ENCODE measurements at regions not wholly inside any gene's neighbourhood (a gene's known extent, or its start where the extent isn't known, plus 50 kb on each side); places are given as distances from the start of the nearest gene placed in this dataset.

GRCh38 chr2:181766129-181766528 lies 85.8 kb upstream of the NEUROD1 start:
- Mint-ChIP-seq H3K27me3 (peaks cover 5 to 8% of the 10 kb centered on the region in 2 donors), H3K4me1 (no peaks in the 10 kb centered on the region), H3K9me3 (peaks cover 0 to 5% (median 0%) of the 10 kb centered on the region in 8 donors), H3K4me3 (no peak overlapping the region), H3K27ac (no peak overlapping the region), H3K36me3 (no peaks in the 10 kb centered on the region)
- Histone ChIP-seq H3K36me3 (ENCODE audit: insufficient read depth, low read length) (no peaks in the 10 kb centered on the region), H3K27ac (ENCODE audit: low read depth, low read length) (no peak overlapping the region), H3K4me1 (ENCODE audit: insufficient read depth, low read length) (no peaks in the 10 kb centered on the region), H3K4me3 (ENCODE audit: low read length in 2 of 2) (no peak overlapping the region), H3K9me3 (ENCODE audit: control insufficient read depth in 1 of 2, low read length in 2 of 2) (no peaks in the 10 kb centered on the region), H3K27me3 (ENCODE audit: insufficient read depth, low read length) (no peaks in the 10 kb centered on the region)
- CTCF ChIA-PET (ENCODE audit: partially characterized antibody) = no interaction called here
- intact Hi-C loops (cut with micrococcal nuclease) = no loop called here
- POLR2A ChIA-PET (ENCODE audit: partially characterized antibody) = no interaction called here
- no peak for DNase-seq

DNA sequence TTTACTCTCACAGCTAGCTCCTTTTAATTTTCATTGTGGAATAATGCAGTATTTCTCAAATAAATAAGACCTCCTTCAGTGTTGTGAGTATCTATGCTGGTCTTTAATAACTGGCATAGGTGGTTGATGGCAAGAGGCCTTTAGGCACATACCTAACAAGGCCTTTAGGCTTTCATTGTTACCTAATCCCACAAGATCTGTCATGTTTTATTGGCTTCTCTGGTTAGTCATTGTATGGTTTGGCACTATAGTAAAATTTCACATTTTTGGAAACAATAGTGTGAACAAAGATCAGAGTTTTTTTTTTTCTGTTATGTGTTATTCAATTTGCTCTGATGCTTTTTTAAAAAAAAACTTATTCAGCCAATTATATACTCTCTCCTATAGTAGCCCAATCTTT lies 89.8 kb upstream of the NEUROD1 start:
- Mint-ChIP-seq H3K4me3 (no peak overlapping the region), H3K4me1 (no peaks in the 10 kb centered on the region), H3K9me3 (peaks cover 0 to 5% (median 0%) of the 10 kb centered on the region in 8 donors), H3K27ac (no peak overlapping the region), H3K36me3 (no peaks in the 10 kb centered on the region), H3K27me3 (peaks cover 1 to 14% of the 10 kb centered on the region in 2 donors)
- POLR2A ChIA-PET (ENCODE audit: partially characterized antibody) = no interaction called here
- no peak overlapping the region for H3K4me3 ChIP-seq (ENCODE audit: low read length in 2 of 2)
- CTCF ChIA-PET (ENCODE audit: partially characterized antibody) = interaction anchor here (1.1 kb wide), 1 partner anchor 11 kb away, joined by 3 read pairs; no protein-coding TSS in a partner anchor
- no peaks in the 10 kb centered on the region for H3K4me1 ChIP-seq (ENCODE audit: insufficient read depth, low read length)
- H3K27me3 ChIP-seq (ENCODE audit: insufficient read depth, low read length) = no peaks in the 10 kb centered on the region
- no peak overlapping the region for H3K27ac ChIP-seq (ENCODE audit: low read depth, low read length)
- DNase-seq = no peak
- intact Hi-C loops (cut with micrococcal nuclease) = no loop called here
- H3K36me3 ChIP-seq (ENCODE audit: insufficient read depth, low read length) = no peaks in the 10 kb centered on the region
- H3K9me3 ChIP-seq (ENCODE audit: control insufficient read depth in 1 of 2, low read length in 2 of 2) = no peaks in the 10 kb centered on the region

GRCh38 chr2:181771356-181771755 lies 91.0 kb upstream of the NEUROD1 start:
- POLR2A ChIA-PET (ENCODE audit: partially characterized antibody) = no interaction called here
- Histone ChIP-seq H3K4me3 (ENCODE audit: low read length in 2 of 2) (no peak overlapping the region), H3K9me3 (ENCODE audit: control insufficient read depth in 1 of 2, low read length in 2 of 2) (no peaks in the 10 kb centered on the region), H3K27ac (ENCODE audit: low read depth, low read length) (no peak overlapping the region), H3K27me3 (ENCODE audit: insufficient read depth, low read length) (no peaks in the 10 kb centered on the region), H3K36me3 (ENCODE audit: insufficient read depth, low read length) (no peaks in the 10 kb centered on the region), H3K4me1 (ENCODE audit: insufficient read depth, low read length) (no peaks in the 10 kb centered on the region)
- Mint-ChIP-seq H3K9me3 (peaks cover 0 to 7% (median 0%) of the 10 kb centered on the region in 8 donors), H3K36me3 (no peaks in the 10 kb centered on the region), H3K4me3 (no peak overlapping the region), H3K4me1 (no peaks in the 10 kb centered on the region), H3K27ac (no peak overlapping the region), H3K27me3 (peaks cover 2 to 14% of the 10 kb centered on the region in 2 donors)
- intact Hi-C loops (cut with micrococcal nuclease) = no loop called here
- no peak for DNase-seq
- CTCF ChIA-PET (ENCODE audit: partially characterized antibody) = interaction anchor here (0.6 to 1.1 kb wide), 2 partner anchors 10 to 250 kb away, joined by 3 read pairs; no protein-coding TSS in a partner anchor

DNA sequence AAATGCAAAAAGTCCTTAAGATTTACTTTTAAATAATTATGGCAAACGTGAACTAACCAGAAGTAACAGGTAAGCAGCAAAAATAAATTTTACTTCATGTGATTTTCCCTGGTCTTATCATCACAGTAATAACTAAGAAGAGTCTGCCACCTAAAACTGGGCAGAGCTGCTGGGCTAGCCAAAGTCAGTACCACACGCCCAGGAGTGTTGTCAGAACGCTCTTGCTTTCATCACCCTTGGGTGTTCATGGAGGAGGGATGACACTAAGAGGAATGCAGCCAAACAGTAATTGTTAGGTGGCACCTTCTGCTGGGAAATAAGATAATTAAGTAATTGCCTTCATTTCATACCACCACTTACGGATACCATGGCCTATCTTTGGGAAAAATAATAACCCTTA lies 92.0 kb upstream of the NEUROD1 start:
- Histone ChIP-seq H3K36me3 (ENCODE audit: insufficient read depth, low read length) (no peaks in the 10 kb centered on the region), H3K9me3 (ENCODE audit: control insufficient read depth in 1 of 2, low read length in 2 of 2) (no peaks in the 10 kb centered on the region), H3K4me3 (ENCODE audit: low read length in 2 of 2) (no peak overlapping the region), H3K4me1 (ENCODE audit: insufficient read depth, low read length) (no peaks in the 10 kb centered on the region), H3K27ac (ENCODE audit: low read depth, low read length) (no peak overlapping the region), H3K27me3 (ENCODE audit: insufficient read depth, low read length) (no peaks in the 10 kb centered on the region)
- Mint-ChIP-seq H3K4me1 (no peaks in the 10 kb centered on the region), H3K36me3 (no peaks in the 10 kb centered on the region), H3K27ac (no peak overlapping the region), H3K27me3 (peaks cover 2 to 14% of the 10 kb centered on the region in 2 donors), H3K4me3 (no peak overlapping the region), H3K9me3 (peaks cover 0 to 7% (median 0%) of the 10 kb centered on the region in 8 donors)
- CTCF ChIA-PET (ENCODE audit: partially characterized antibody) = no interaction called here
- intact Hi-C loops (cut with micrococcal nuclease) = no loop called here
- POLR2A ChIA-PET (ENCODE audit: partially characterized antibody) = no interaction called here
- DNase-seq = no peak

DNA sequence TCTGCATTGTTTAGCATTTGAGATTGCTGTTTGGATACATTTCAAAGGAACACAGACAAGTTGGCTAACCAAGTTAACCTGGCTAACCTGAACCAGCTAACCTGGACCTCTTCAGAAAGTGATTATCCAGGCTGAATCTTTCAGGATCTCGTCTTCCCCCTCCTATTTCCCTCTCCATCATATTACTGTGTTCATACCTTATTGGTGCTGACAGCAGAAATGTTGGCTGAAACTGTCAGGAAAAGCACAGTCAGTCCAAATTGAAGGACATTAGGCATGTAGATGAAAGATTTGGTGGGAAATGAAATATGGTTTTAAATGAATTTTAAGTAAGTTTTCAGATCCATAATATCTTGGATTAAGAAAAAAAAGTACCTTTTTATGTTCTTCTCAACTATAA lies 92.5 kb upstream of the NEUROD1 start:
- intact Hi-C loops (cut with micrococcal nuclease) = no loop called here
- ChIA-PET POLR2A (ENCODE audit: partially characterized antibody) (no interaction called here), CTCF (ENCODE audit: partially characterized antibody) (interaction anchor here (0.6 kb wide), 1 partner anchor 30 kb away, joined by 3 read pairs; no protein-coding TSS in a partner anchor)
- no peaks in the 10 kb centered on the region for H3K36me3 ChIP-seq (ENCODE audit: insufficient read depth, low read length)
- DNase-seq = no peak
- Mint-ChIP-seq H3K36me3 (no peaks in the 10 kb centered on the region), H3K4me3 (no peak overlapping the region), H3K9me3 (peaks cover 0 to 7% (median 0%) of the 10 kb centered on the region in 8 donors), H3K27ac (no peak overlapping the region), H3K4me1 (no peaks in the 10 kb centered on the region), H3K27me3 (peaks cover 2 to 14% of the 10 kb centered on the region in 2 donors)
- no peaks in the 10 kb centered on the region for H3K27me3 ChIP-seq (ENCODE audit: insufficient read depth, low read length)
- H3K27ac ChIP-seq (ENCODE audit: low read depth, low read length) = no peak overlapping the region
- H3K4me3 ChIP-seq (ENCODE audit: low read length in 2 of 2) = no peak overlapping the region
- no peaks in the 10 kb centered on the region for H3K4me1 ChIP-seq (ENCODE audit: insufficient read depth, low read length)
- no peaks in the 10 kb centered on the region for H3K9me3 ChIP-seq (ENCODE audit: control insufficient read depth in 1 of 2, low read length in 2 of 2)

DNA sequence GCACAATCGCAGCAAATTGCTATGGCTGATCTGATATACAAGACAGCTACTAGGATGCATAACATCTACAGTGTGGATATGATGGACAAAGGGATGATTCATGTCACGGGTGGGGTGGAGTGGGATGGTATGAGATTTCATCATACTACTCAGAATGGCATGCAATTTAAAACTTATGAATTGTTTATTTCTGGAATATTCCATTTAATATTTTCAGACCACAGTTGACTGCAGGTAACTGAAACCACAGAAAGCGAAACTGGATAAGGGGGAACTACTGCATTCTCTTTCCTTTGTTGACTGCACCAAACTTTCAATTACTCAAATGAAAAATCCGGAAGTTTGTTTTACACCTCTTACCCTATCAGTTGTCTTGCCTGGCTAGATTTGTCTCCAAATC lies 94.4 kb upstream of the NEUROD1 start:
- Mint-ChIP-seq H3K9me3 (peaks cover 0 to 2% (median 0%) of the 10 kb centered on the region in 8 donors), H3K27ac (no peak overlapping the region)

DNA sequence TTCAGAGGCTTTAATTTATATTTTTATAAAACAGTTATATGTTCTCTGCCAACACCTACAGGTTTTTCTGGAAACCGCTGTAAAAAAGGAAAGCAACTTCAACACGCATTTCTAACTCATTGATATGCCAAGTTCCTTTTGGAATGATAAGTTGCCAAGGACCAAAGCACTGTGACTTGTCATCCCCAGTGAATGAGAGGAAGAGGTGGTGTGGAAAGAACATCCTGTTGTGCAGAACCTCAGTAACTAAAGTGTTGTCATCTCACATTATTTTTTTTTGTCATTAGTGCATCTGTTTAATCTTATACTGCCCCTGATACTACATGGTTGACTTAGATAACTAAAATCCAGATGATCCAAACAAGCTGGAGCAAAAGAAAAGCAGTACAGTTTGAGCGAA lies 96.0 kb upstream of the NEUROD1 start:
- no peaks in the 10 kb centered on the region for H3K4me1 ChIP-seq (ENCODE audit: insufficient read depth, low read length)
- DNase-seq = no peak
- Mint-ChIP-seq H3K4me1 (peaks cover 0 to 2% (median 0%) of the 10 kb centered on the region in 4 donors), H3K27ac (no peak overlapping the region), H3K36me3 (no peaks in the 10 kb centered on the region), H3K4me3 (no peak overlapping the region), H3K9me3 (peaks cover 0 to 2% (median 0%) of the 10 kb centered on the region in 8 donors), H3K27me3 (peaks cover 4 to 14% of the 10 kb centered on the region in 2 donors)
- H3K9me3 ChIP-seq (ENCODE audit: control insufficient read depth in 1 of 2, low read length in 2 of 2) = no peaks in the 10 kb centered on the region
- POLR2A ChIA-PET (ENCODE audit: partially characterized antibody) = no interaction called here
- no peaks in the 10 kb centered on the region for H3K36me3 ChIP-seq (ENCODE audit: insufficient read depth, low read length)
- CTCF ChIA-PET (ENCODE audit: partially characterized antibody) = no interaction called here
- H3K4me3 ChIP-seq (ENCODE audit: low read length in 2 of 2) = no peak overlapping the region
- H3K27me3 ChIP-seq (ENCODE audit: insufficient read depth, low read length) = no peaks in the 10 kb centered on the region
- intact Hi-C loops (cut with micrococcal nuclease) = no loop called here
- no peak overlapping the region for H3K27ac ChIP-seq (ENCODE audit: low read depth, low read length)

More for the DNA sequence above, 94.4 kb upstream of the NEUROD1 start:
- Mint-ChIP-seq H3K4me3 (no peak overlapping the region), H3K27me3 (peaks cover 6 to 14% of the 10 kb centered on the region in 2 donors), H3K4me1 (peaks cover 0 to 2% (median 0%) of the 10 kb centered on the region in 4 donors), H3K36me3 (no peaks in the 10 kb centered on the region)
- intact Hi-C loops (cut with micrococcal nuclease) = no loop called here
- Histone ChIP-seq H3K4me1 (ENCODE audit: insufficient read depth, low read length) (no peaks in the 10 kb centered on the region), H3K36me3 (ENCODE audit: insufficient read depth, low read length) (no peaks in the 10 kb centered on the region), H3K9me3 (ENCODE audit: control insufficient read depth in 1 of 2, low read length in 2 of 2) (no peaks in the 10 kb centered on the region), H3K27me3 (ENCODE audit: insufficient read depth, low read length) (no peaks in the 10 kb centered on the region), H3K27ac (ENCODE audit: low read depth, low read length) (no peak overlapping the region), H3K4me3 (ENCODE audit: low read length in 2 of 2) (no peak overlapping the region)
- ChIA-PET CTCF (ENCODE audit: partially characterized antibody) (no interaction called here), POLR2A (ENCODE audit: partially characterized antibody) (no interaction called here)
- no peak for DNase-seq

- H3K27ac Mint-ChIP-seq = no peak overlapping the region
These were observed 97.4 kb upstream of the NEUROD1 start for GRCh38 chr2:181777734-181778133.

More at GRCh38 chr2:181777734-181778133, 97.4 kb upstream of the NEUROD1 start:
- Histone ChIP-seq H3K27me3 (ENCODE audit: insufficient read depth, low read length) (no peaks in the 10 kb centered on the region), H3K4me1 (ENCODE audit: insufficient read depth, low read length) (no peaks in the 10 kb centered on the region), H3K4me3 (ENCODE audit: low read length in 2 of 2) (no peak overlapping the region), H3K27ac (ENCODE audit: low read depth, low read length) (no peak overlapping the region), H3K9me3 (ENCODE audit: control insufficient read depth in 1 of 2, low read length in 2 of 2) (no peaks in the 10 kb centered on the region), H3K36me3 (ENCODE audit: insufficient read depth, low read length) (no peaks in the 10 kb centered on the region)
- DNase-seq = no peak
- H3K4me1 Mint-ChIP-seq = peaks cover 0 to 2% (median 0%) of the 10 kb centered on the region in 4 donors
- ChIA-PET POLR2A (ENCODE audit: partially characterized antibody) (no interaction called here), CTCF (ENCODE audit: partially characterized antibody) (no interaction called here)
- intact Hi-C loops (cut with micrococcal nuclease) = no loop called here
- H3K36me3 Mint-ChIP-seq = no peaks in the 10 kb centered on the region
- H3K27me3 Mint-ChIP-seq = peaks cover 4 to 11% of the 10 kb centered on the region in 2 donors
- H3K9me3 Mint-ChIP-seq = peaks cover 0 to 2% (median 0%) of the 10 kb centered on the region in 8 donors
- H3K4me3 Mint-ChIP-seq = no peak overlapping the region

Measured in CD4-positive, alpha-beta memory T cell (primary cell).